PC-9 (cell line): ENCODE measurements at regions not wholly inside any gene's neighbourhood (a gene's known extent, or its start where the extent isn't known, plus 50 kb on each side); places are given as distances from the start of the nearest gene placed in this dataset.

Experiments used
- BruUV-seq: library from RNA; stranded (reverse); fragments of 400-500 nt; replicated peaks from 2 replicates; lab custom pipeline; 2021; lab: Mats Ljungman, UMichigan
- CTCF ChIA-PET: fragments of 300-600 bp; sonication (Branson Sonifier 250); formaldehyde crosslinking; loops from one replicate; lab custom pipeline; 2022; ENCODE audit warnings: antibody characterized with exemption; lab: Charles Lee
- POLR2A ChIA-PET: fragments of 300-600 bp; sonication (Branson Sonifier 250); formaldehyde crosslinking; loops from one replicate; lab custom pipeline; 2022; ENCODE audit warnings: antibody characterized with exemption; ENCODE audit not compliant: unreplicated experiment; lab: Charles Lee
- DNase-seq, 2 experiments: peaks; one replicate each; pipeline versions ENCODE4 v3.0.0 to v3.0.0-alpha.2; 2015 to 2022; ENCODE audit warnings: mixed read lengths in 1 of 2
- H2AFZ ChIP-seq: fragments of 200-600 bp; sonication (generic); 2 replicates; pipeline ENCODE4 v1.8.1; 2017; ENCODE audit warnings: antibody characterized with exemption
- H3F3A ChIP-seq: fragments of 200-600 bp; sonication (generic); 2 replicates; pipeline ENCODE4 v1.8.1; 2017; ENCODE audit warnings: antibody characterized with exemption, mild to moderate bottlenecking, low read depth; ENCODE audit not compliant: insufficient read depth
- H3K27ac ChIP-seq: fragments of 200-600 bp; sonication (generic); 2 replicates; pipeline ENCODE4 v1.6.1; 2016; ENCODE audit warnings: mixed run types
- H3K27me3 ChIP-seq: fragments of 200-600 bp; sonication (generic); 2 replicates; pipeline ENCODE4 v1.6.1; 2016; ENCODE audit warnings: low read depth, mixed run types; ENCODE audit not compliant: insufficient read depth
- H3K36me3 ChIP-seq: fragments of 200-600 bp; sonication (generic); 2 replicates; pipeline ENCODE4 v1.6.1; 2016; ENCODE audit warnings: low read depth, mixed run types
- H3K4me1 ChIP-seq: fragments of 200-600 bp; sonication (generic); replicated peaks from 2 replicates; pipeline ENCODE4 v1.6.1; 2016; ENCODE audit warnings: mixed run types; ENCODE audit not compliant: insufficient read depth
- H3K4me2 ChIP-seq: fragments of 200-600 bp; sonication (generic); 2 replicates; pipeline ENCODE4 v1.6.1; 2017; ENCODE audit warnings: mixed run types
- H3K4me3 ChIP-seq: fragments of 200-600 bp; sonication (generic); 2 replicates; pipeline ENCODE4 v1.6.1; 2016; ENCODE audit warnings: mixed run types
- H3K79me2 ChIP-seq: fragments of 200-600 bp; sonication (generic); 2 replicates; pipeline ENCODE4 v1.6.1; 2017; ENCODE audit warnings: low read depth, mixed run types
- H3K9me2 ChIP-seq: fragments of 200-600 bp; sonication (generic); 2 replicates; pipeline ENCODE4 v1.8.1; 2017; ENCODE audit warnings: mild to moderate bottlenecking; ENCODE audit not compliant: insufficient read depth
- H3K9me3 ChIP-seq: fragments of 200-600 bp; sonication (generic); 2 replicates; pipeline ENCODE4 v1.8.1; 2016; ENCODE audit warnings: low read depth; ENCODE audit not compliant: insufficient read depth
- H4K20me1 ChIP-seq: fragments of 200-600 bp; sonication (generic); 2 replicates; pipeline ENCODE4 v1.8.1; 2017; ENCODE audit not compliant: insufficient read depth
- EZH2 ChIP-seq: fragments of 200-600 bp; sonication (generic); IDR thresholded peaks from 2 replicates; pipeline ENCODE4 v1.8.0; 2017; ENCODE audit warnings: antibody characterized with exemption, low read depth
- intact Hi-C: fragments of 100-400 bp; cut with micrococcal nuclease; formaldehyde crosslinking; loops from one replicate; pipeline ENCODE4 v1.10.0; 2022; ENCODE audit not compliant: unreplicated experiment
- TF ChIP-seq, protein P1 (sequence below): fragments of 200-600 bp; sonication (generic); conservative IDR thresholded peaks from 2 replicates; pipeline ENCODE4 v1.6.1; 2017; ENCODE audit warnings: mixed run types, antibody characterized with exemption, mild to moderate bottlenecking, moderate library complexity

DNA sequence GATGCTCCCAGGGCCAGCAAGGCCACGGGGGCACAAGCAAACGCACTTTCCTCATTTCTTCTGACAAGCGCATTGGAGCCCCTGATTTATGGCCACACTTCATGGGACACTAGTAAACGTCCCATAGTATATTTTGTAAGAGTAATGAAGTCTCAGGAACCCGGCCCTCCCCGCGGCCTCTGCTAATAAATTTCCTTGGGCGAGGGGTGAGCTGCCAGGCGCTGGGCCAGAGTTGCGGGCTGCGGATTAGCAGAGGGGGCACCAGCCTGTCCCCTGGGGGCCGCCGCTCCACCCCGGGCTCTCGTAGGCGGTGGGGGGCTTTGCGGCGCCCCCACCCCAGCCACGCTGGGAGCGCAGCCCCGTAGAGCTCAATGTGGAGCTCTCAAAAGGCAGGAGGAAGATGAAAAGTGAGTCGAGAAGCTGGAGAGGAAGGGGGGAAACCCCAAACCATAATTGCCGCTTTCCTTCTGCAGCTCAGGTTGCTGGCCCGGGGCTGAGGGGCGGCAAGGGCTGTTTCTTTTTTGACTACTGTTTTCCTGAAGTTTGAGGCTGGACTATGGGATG, 173.6 kb downstream of the CDC5L start:
- no peak overlapping the region for H3K27ac ChIP-seq
- H3K4me1 ChIP-seq, result no peaks in the 10 kb centered on the region
- POLR2A ChIA-PET, result no interaction called here
- H3F3A ChIP-seq, result no peaks in the 10 kb centered on the region
- intact Hi-C loops, result no loop called here
- BruUV-seq, result no TSS peak
- H3K79me2 ChIP-seq, result no peaks in the 10 kb centered on the region
- no peak overlapping the region for H3K4me3 ChIP-seq
- CTCF ChIA-PET, result no interaction called here
- no peaks in the 10 kb centered on the region for H3K9me3 ChIP-seq
- no peaks in the 10 kb centered on the region for H3K27me3 ChIP-seq
- H4K20me1 ChIP-seq, result no peaks in the 10 kb centered on the region
- TF ChIP-seq, protein P1, sequence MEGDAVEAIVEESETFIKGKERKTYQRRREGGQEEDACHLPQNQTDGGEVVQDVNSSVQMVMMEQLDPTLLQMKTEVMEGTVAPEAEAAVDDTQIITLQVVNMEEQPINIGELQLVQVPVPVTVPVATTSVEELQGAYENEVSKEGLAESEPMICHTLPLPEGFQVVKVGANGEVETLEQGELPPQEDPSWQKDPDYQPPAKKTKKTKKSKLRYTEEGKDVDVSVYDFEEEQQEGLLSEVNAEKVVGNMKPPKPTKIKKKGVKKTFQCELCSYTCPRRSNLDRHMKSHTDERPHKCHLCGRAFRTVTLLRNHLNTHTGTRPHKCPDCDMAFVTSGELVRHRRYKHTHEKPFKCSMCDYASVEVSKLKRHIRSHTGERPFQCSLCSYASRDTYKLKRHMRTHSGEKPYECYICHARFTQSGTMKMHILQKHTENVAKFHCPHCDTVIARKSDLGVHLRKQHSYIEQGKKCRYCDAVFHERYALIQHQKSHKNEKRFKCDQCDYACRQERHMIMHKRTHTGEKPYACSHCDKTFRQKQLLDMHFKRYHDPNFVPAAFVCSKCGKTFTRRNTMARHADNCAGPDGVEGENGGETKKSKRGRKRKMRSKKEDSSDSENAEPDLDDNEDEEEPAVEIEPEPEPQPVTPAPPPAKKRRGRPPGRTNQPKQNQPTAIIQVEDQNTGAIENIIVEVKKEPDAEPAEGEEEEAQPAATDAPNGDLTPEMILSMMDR, result no peak
- no peak for TF ChIP-seq EZH2
- no peaks in the 10 kb centered on the region for H3K9me2 ChIP-seq
- no peak for DNase-seq
- no peaks in the 10 kb centered on the region for H3K36me3 ChIP-seq
- H3K4me2 ChIP-seq, result no peak overlapping the region
- H2AFZ ChIP-seq, result no peak overlapping the region

DNA sequence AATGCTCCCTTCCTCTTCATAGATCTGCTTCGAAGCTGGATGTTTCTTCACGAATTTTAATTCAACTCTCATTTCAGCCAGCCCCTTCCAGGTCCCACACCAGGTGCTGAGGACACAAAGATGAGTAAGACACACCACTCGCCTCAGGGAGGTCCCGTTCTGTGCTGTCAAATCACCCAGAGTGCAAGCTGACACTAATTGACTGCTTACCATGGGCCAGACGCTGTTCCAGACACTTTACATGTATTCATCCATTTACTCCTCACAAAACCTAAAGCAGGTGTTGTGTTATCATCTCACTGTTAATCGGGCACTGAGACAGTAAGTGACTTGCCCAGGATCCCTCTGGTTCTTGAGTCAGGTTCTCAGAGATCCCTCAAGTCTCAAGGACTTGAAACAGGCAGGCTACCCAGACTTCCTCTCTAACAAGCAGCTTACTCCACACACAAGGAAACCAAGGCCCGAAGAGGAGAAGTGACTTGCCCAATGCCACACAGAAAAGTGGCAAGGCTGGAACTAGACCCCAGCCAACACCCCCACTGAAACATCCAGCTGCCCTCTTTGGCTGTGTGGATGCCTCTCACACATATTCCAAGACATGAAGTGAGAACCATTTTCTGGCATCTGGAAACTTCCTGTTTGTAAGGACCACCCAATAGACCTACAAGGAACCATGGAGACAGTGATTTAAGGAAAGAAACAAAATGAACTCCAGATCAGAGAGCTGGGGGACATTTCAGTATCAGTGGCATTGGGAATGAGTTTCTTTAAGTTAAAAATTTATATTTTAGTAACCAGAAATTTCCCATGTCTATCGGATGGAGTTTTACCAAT, 174.5 kb downstream of the CDC5L start:
- H3K4me1 ChIP-seq, result no peaks in the 10 kb centered on the region
- no peak overlapping the region for H2AFZ ChIP-seq
- no peaks in the 10 kb centered on the region for H3K36me3 ChIP-seq
- no peaks in the 10 kb centered on the region for H3F3A ChIP-seq
- H3K9me3 ChIP-seq, result no peaks in the 10 kb centered on the region
- H4K20me1 ChIP-seq, result no peaks in the 10 kb centered on the region
- ChIA-PET POLR2A (no interaction called here), CTCF (no interaction called here)
- no peak overlapping the region for H3K4me2 ChIP-seq
- no peaks in the 10 kb centered on the region for H3K27me3 ChIP-seq
- intact Hi-C loops, result no loop called here
- H3K9me2 ChIP-seq, result no peaks in the 10 kb centered on the region
- TF ChIP-seq, protein P1, result no peak
- no peak for TF ChIP-seq EZH2
- no peak for DNase-seq
- no TSS peak for BruUV-seq
- H3K79me2 ChIP-seq, result no peaks in the 10 kb centered on the region
- H3K4me3 ChIP-seq, result no peak overlapping the region
- H3K27ac ChIP-seq, result no peak overlapping the region

DNA sequence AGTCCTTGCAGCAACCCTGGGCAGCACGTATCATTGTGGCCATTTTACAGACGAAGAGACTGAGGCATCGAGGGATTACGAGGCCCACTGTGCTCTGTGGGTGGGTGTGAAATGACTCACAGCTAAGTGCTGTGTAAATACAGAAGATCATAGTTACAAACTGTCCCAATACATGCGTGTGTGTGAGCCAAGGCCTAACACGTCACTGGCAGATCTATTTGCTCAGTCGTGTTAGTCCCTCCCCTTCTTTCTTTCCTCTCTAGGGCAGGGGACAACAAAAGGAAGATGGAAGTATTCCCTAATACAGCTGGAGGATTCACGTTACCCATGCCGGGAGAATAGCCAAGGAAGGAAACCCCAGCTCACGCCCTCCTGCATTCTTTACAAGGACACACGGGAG, 175.9 kb downstream of the CDC5L start:
- Histone ChIP-seq H3K27ac (no peak overlapping the region), H3K4me3 (no peak overlapping the region), H3F3A (no peaks in the 10 kb centered on the region), H3K9me3 (no peaks in the 10 kb centered on the region), H2AFZ (no peak overlapping the region), H3K36me3 (no peaks in the 10 kb centered on the region), H3K27me3 (no peaks in the 10 kb centered on the region), H3K4me2 (no peak overlapping the region), H4K20me1 (no peaks in the 10 kb centered on the region), H3K79me2 (no peaks in the 10 kb centered on the region), H3K9me2 (no peaks in the 10 kb centered on the region), H3K4me1 (no peaks in the 10 kb centered on the region)
- CTCF ChIA-PET, result no interaction called here
- no peak for DNase-seq
- TF ChIP-seq, protein P1, result no peak
- no peak for TF ChIP-seq EZH2
- intact Hi-C loops, result no loop called here
- POLR2A ChIA-PET, result no interaction called here
- BruUV-seq, result no TSS peak
